ENCODE measurements at regions not wholly inside any gene's neighbourhood (a gene's known extent, or its start where the extent isn't known, plus 50 kb on each side); places are given as distances from the start of the nearest gene placed in this dataset.

DNA sequence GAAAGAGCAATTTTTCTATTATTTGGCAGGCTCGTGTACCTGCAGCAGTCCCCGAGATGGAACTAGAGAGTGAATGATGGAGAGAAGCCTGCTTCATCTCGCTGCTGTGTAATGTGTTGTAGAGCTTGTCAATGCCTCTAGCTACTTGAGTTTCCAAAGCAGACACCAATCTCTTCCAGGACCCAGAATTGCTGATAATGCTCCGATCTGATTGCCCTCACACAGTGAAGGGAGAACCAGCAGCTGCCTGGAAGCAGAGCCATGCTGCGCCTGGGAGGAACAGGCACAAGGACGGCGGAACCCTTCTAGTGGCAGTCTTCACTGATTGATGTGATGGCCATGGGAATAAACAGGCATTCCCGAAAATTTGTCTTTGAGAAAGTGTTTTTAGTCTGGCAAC, 288.0 kb downstream of the ICE1 start:
- Histone ChIP-seq H2AFZ (ENCODE audit: low read depth, low read length) (no peak overlapping the region), H3K9me1 (replicated peaks; ENCODE audit: control insufficient read depth, extremely low read depth, insufficient read depth, low read length) (no peaks in the 10 kb centered on the region), H3K4me1 (ENCODE audit: control insufficient read depth, extremely low read depth, insufficient read depth, low read length) (no peaks in the 10 kb centered on the region), H3K79me2 (ENCODE audit: control insufficient read depth, insufficient read depth, low read length) (no peaks in the 10 kb centered on the region), H3K4me3 (replicated peaks in 1 of 3; ENCODE audit: insufficient read depth in 1 of 3, low read depth in 1 of 3, low read length in 3 of 3) (no peak overlapping the region), H3K9ac (replicated peaks; ENCODE audit: extremely low read depth, insufficient read depth, low read length) (no peak overlapping the region), H3K4me2 (ENCODE audit: insufficient read depth, low read length) (no peak overlapping the region), H3K9me3 (replicated peaks; ENCODE audit: control insufficient read depth, insufficient read depth, low read length) (no peaks in the 10 kb centered on the region), H3K27me3 (ENCODE audit: control insufficient read depth in 2 of 2, insufficient read depth in 2 of 2, low read length in 2 of 2) (no peaks in the 10 kb centered on the region), H4K20me1 (replicated peaks; ENCODE audit: control insufficient read depth, extremely low read depth, insufficient read depth, low read length) (no peaks in the 10 kb centered on the region), H3K27ac (ENCODE audit: insufficient read depth, low read depth, low read length) (no peak overlapping the region), H3K36me3 (ENCODE audit: control insufficient read depth in 2 of 2, extremely low read depth in 1 of 2, insufficient read depth in 2 of 2, low read length in 2 of 2) (no peaks in the 10 kb centered on the region)
- ChIA-PET CTCF (no interaction called here), POLR2A (no interaction called here)
- no peak for DNase-seq (ENCODE audit: low read depth, low spot score)
- FAIRE-seq = no peak
- no TSS peak for BruUV-seq (replicated peaks)
- TF ChIP-seq GATA2 (IDR thresholded peaks at IDR 0.05; ENCODE audit: insufficient read depth, insufficient read length, low read depth, low read length) (no peak), FOS (IDR thresholded peaks at IDR 0.05; ENCODE audit: borderline replicate concordance, insufficient read depth, low read length) (no peak), POLR2A (IDR thresholded peaks at IDR 0.05; ENCODE audit: low read depth, low read length) (no peak), POLR2AphosphoS5 (IDR thresholded peaks at IDR 0.05; ENCODE audit: insufficient read depth, low read depth, low read length) (no peak), MYC (IDR thresholded peaks at IDR 0.05; ENCODE audit: low read depth, low read length) (no peak), JUN (IDR thresholded peaks at IDR 0.05; ENCODE audit: borderline replicate concordance, insufficient read depth, insufficient read length, low read depth) (no peak)
- dilution Hi-C loops (cut with MboI; ENCODE audit: extremely low pct_ligation_motif_present, low sequenced_read_pairs) = no loop called here
- intact Hi-C loops (cut with micrococcal nuclease) = no loop called here

DNA sequence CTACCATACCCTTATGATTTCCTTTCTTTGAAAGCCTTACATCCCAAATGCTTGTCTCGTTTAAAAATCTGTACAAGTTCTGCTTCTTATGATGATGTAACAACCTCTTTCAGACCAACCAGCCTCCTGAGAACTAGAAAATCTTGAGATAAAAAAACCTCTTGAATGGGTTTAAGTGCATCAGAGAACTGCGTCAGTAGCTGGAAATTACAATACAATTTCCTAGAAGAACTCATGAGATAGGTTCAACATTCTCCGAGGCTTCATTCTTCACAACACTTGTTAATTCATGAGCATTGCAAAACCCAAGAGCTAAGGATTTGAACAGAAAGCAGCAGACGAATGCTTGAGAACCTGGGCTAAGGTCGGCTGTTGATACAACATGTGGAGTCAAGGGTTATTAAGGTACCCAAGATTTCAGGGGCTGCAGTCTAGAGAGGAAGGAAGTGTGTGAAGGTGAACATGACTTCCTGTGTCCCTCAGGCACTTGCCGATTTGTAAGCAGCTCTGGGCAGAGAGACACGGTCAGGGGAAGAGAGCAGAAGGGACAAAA, 286.0 kb downstream of the ICE1 start:
- Histone ChIP-seq H4K20me1 (replicated peaks; ENCODE audit: control insufficient read depth, extremely low read depth, insufficient read depth, low read length) (no peaks in the 10 kb centered on the region), H3K9me1 (replicated peaks; ENCODE audit: control insufficient read depth, extremely low read depth, insufficient read depth, low read length) (no peaks in the 10 kb centered on the region), H3K27me3 (ENCODE audit: control insufficient read depth in 2 of 2, insufficient read depth in 2 of 2, low read length in 2 of 2) (no peaks in the 10 kb centered on the region), H3K36me3 (ENCODE audit: control insufficient read depth in 2 of 2, extremely low read depth in 1 of 2, insufficient read depth in 2 of 2, low read length in 2 of 2) (no peaks in the 10 kb centered on the region), H3K79me2 (ENCODE audit: control insufficient read depth, insufficient read depth, low read length) (no peaks in the 10 kb centered on the region), H3K9me3 (replicated peaks; ENCODE audit: control insufficient read depth, insufficient read depth, low read length) (no peaks in the 10 kb centered on the region), H2AFZ (ENCODE audit: low read depth, low read length) (no peak overlapping the region), H3K4me1 (ENCODE audit: control insufficient read depth, extremely low read depth, insufficient read depth, low read length) (no peaks in the 10 kb centered on the region), H3K27ac (ENCODE audit: insufficient read depth, low read depth, low read length) (no peak overlapping the region), H3K4me2 (ENCODE audit: insufficient read depth, low read length) (no peak overlapping the region), H3K9ac (replicated peaks; ENCODE audit: extremely low read depth, insufficient read depth, low read length) (no peak overlapping the region), H3K4me3 (replicated peaks in 1 of 3; ENCODE audit: insufficient read depth in 1 of 3, low read depth in 1 of 3, low read length in 3 of 3) (no peak overlapping the region)
- DNase-seq (ENCODE audit: low read depth, low spot score) = no peak
- CTCF ChIA-PET = no interaction called here
- no peak for FAIRE-seq
- TF ChIP-seq FOS (IDR thresholded peaks at IDR 0.05; ENCODE audit: borderline replicate concordance, insufficient read depth, low read length) = no peak
- TF ChIP-seq POLR2A (IDR thresholded peaks at IDR 0.05; ENCODE audit: low read depth, low read length) = no peak
- no peak for TF ChIP-seq JUN (IDR thresholded peaks at IDR 0.05; ENCODE audit: borderline replicate concordance, insufficient read depth, insufficient read length, low read depth)
- TF ChIP-seq POLR2AphosphoS5 (IDR thresholded peaks at IDR 0.05; ENCODE audit: insufficient read depth, low read depth, low read length) = no peak
- no peak for TF ChIP-seq MYC (IDR thresholded peaks at IDR 0.05; ENCODE audit: low read depth, low read length)
- TF ChIP-seq EZH2 (IDR thresholded peaks at IDR 0.05; ENCODE audit: borderline replicate concordance, low read depth, low read length, severe bottlenecking) = no peak
- TF ChIP-seq, protein P1, sequence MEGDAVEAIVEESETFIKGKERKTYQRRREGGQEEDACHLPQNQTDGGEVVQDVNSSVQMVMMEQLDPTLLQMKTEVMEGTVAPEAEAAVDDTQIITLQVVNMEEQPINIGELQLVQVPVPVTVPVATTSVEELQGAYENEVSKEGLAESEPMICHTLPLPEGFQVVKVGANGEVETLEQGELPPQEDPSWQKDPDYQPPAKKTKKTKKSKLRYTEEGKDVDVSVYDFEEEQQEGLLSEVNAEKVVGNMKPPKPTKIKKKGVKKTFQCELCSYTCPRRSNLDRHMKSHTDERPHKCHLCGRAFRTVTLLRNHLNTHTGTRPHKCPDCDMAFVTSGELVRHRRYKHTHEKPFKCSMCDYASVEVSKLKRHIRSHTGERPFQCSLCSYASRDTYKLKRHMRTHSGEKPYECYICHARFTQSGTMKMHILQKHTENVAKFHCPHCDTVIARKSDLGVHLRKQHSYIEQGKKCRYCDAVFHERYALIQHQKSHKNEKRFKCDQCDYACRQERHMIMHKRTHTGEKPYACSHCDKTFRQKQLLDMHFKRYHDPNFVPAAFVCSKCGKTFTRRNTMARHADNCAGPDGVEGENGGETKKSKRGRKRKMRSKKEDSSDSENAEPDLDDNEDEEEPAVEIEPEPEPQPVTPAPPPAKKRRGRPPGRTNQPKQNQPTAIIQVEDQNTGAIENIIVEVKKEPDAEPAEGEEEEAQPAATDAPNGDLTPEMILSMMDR (IDR thresholded peaks at IDR 0.05; ENCODE audit: extremely low read depth in 1 of 2, insufficient read depth in 1 of 2, low read depth in 1 of 2, low read length in 2 of 2) = no peak
- TF ChIP-seq GATA2 (IDR thresholded peaks at IDR 0.05; ENCODE audit: insufficient read depth, insufficient read length, low read depth, low read length) = no peak
- TF ChIP-seq, protein P2, sequence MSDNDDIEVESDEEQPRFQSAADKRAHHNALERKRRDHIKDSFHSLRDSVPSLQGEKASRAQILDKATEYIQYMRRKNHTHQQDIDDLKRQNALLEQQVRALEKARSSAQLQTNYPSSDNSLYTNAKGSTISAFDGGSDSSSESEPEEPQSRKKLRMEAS (IDR thresholded peaks at IDR 0.05; ENCODE audit: insufficient read depth, insufficient read length) = no peak
- intact Hi-C loops (cut with micrococcal nuclease) = no loop called here
- dilution Hi-C loops (cut with MboI; ENCODE audit: extremely low pct_ligation_motif_present, low sequenced_read_pairs) = no loop called here
- POLR2A ChIA-PET = no interaction called here
- BruUV-seq (replicated peaks) = no TSS peak
